ENCODE measurements at regions not wholly inside any gene's neighbourhood (a gene's known extent, or its start where the extent isn't known, plus 50 kb on each side); places are given as distances from the start of the nearest gene placed in this dataset.

DNA sequence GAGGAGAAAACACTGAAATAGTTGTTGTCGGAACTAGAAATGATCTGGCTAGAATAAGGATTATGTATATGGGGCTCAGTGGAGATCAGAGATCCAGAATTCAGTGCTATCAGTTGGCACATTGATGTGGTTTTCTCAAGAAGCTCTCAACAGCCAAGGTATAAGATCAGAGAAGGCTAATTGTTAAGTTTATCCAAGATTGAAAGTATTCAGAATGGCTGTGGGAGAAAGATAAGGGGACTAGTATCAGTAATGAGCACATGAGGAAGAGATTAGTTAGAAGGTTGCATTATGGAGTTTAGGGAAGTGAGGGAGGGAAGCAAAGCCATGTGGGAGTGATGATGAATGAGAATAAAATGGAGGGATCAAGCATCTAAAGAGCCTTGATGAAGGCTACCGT, 128.1 kb upstream of the MIS18BP1 start:
- no peak overlapping the region for H3K4me2 ChIP-seq (ENCODE audit: low read length)
- TF ChIP-seq, protein P1, sequence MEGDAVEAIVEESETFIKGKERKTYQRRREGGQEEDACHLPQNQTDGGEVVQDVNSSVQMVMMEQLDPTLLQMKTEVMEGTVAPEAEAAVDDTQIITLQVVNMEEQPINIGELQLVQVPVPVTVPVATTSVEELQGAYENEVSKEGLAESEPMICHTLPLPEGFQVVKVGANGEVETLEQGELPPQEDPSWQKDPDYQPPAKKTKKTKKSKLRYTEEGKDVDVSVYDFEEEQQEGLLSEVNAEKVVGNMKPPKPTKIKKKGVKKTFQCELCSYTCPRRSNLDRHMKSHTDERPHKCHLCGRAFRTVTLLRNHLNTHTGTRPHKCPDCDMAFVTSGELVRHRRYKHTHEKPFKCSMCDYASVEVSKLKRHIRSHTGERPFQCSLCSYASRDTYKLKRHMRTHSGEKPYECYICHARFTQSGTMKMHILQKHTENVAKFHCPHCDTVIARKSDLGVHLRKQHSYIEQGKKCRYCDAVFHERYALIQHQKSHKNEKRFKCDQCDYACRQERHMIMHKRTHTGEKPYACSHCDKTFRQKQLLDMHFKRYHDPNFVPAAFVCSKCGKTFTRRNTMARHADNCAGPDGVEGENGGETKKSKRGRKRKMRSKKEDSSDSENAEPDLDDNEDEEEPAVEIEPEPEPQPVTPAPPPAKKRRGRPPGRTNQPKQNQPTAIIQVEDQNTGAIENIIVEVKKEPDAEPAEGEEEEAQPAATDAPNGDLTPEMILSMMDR (IDR thresholded peaks at IDR 0.05), result no peak
- no peak overlapping the region for H3K4me3 ChIP-seq (ENCODE audit: low read depth, low read length)
- H3K9me3 ChIP-seq (ENCODE audit: control insufficient read depth, low read length), result no peaks in the 10 kb centered on the region
- no peak overlapping the region for H3K27ac ChIP-seq
- H3K27me3 ChIP-seq (ENCODE audit: control insufficient read depth, insufficient read depth, low read length), result no peaks in the 10 kb centered on the region
- H3K4me1 ChIP-seq, result no peaks in the 10 kb centered on the region
- H3K9ac ChIP-seq, result no peak overlapping the region
- H3K36me3 ChIP-seq (ENCODE audit: control insufficient read depth, insufficient read depth, low read length), result no peaks in the 10 kb centered on the region
- H3K79me2 ChIP-seq, result no peaks in the 10 kb centered on the region
- no peak overlapping the region for H2AFZ ChIP-seq

DNA sequence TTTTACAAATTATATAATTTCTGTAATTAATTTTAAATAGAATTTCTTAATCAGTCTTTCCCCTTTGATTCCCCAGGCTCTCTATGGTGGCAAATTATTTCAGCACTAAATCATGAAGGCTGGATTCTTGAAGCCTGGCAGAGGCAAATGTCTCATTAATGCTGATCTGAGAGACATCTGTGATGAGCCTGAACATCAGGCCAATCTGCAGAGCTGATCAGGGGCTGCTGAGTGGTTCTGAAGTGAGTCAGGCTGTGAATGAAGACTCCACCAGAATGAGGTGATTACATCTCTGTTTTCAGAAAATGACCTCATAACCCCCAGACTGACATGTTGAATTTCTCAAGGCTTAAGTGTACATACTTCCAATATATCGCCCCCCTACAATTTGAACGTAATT, 124.2 kb upstream of the MIS18BP1 start:
- TF ChIP-seq, protein P1 (IDR thresholded peaks at IDR 0.05), result no peak
- no peak overlapping the region for H3K27ac ChIP-seq
- H3K79me2 ChIP-seq, result no peaks in the 10 kb centered on the region
- H3K9ac ChIP-seq, result no peak overlapping the region
- no peak overlapping the region for H2AFZ ChIP-seq
- no peak overlapping the region for H3K4me3 ChIP-seq (ENCODE audit: low read depth, low read length)
- no peaks in the 10 kb centered on the region for H3K36me3 ChIP-seq (ENCODE audit: control insufficient read depth, insufficient read depth, low read length)
- no peaks in the 10 kb centered on the region for H3K9me3 ChIP-seq (ENCODE audit: control insufficient read depth, low read length)
- H3K4me2 ChIP-seq (ENCODE audit: low read length), result no peak overlapping the region
- H3K27me3 ChIP-seq (ENCODE audit: control insufficient read depth, insufficient read depth, low read length), result no peaks in the 10 kb centered on the region
- H3K4me1 ChIP-seq, result no peaks in the 10 kb centered on the region

- no peak overlapping the region for H3K4me2 ChIP-seq (ENCODE audit: low read length)
- no peaks in the 10 kb centered on the region for H3K79me2 ChIP-seq
- no peaks in the 10 kb centered on the region for H3K4me1 ChIP-seq
- TF ChIP-seq, protein P1 (IDR thresholded peaks at IDR 0.05), result no peak
- no peak overlapping the region for H3K4me3 ChIP-seq (ENCODE audit: low read depth, low read length)
- H3K27me3 ChIP-seq (ENCODE audit: control insufficient read depth, insufficient read depth, low read length), result no peaks in the 10 kb centered on the region
- no peaks in the 10 kb centered on the region for H3K36me3 ChIP-seq (ENCODE audit: control insufficient read depth, insufficient read depth, low read length)
- H3K9me3 ChIP-seq (ENCODE audit: control insufficient read depth, low read length), result no peaks in the 10 kb centered on the region
- H3K9ac ChIP-seq, result no peak overlapping the region
- no peak overlapping the region for H2AFZ ChIP-seq
- H3K27ac ChIP-seq, result no peak overlapping the region
Measured at GRCh38 chr14:45373877-45374276, 120.9 kb upstream of the MIS18BP1 start.

DNA sequence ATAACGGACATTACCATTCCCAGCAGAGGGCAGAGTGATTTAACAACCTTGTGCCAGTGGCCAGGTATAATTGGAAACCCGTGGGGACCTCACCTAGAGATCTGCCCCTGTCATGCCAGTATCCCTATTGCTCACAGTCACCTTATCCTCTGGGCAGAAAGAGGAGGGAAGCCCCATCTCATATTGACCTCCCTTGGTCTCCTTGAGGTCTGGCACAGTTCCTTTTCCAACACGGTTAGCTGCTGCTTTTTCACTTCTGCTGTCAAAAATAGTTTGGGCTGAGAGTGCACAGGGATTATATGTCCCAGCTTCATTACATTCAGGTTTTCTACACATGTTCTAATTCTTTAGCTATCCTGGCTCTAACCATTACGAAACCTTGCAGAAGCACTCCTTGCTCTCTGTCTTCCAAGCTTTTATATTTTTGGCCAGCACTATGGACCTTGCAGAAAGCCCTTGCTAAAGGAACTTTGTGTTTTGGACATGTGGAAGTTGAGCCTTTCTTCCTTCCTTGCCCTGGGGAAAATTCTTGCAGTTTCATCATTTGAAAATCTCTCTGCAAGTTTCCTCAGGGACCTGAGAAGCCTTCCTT, 111.7 kb upstream of the MIS18BP1 start:
- Histone ChIP-seq H2AFZ (no peak overlapping the region), H3K79me2 (no peaks in the 10 kb centered on the region), H3K27me3 (ENCODE audit: control insufficient read depth, insufficient read depth, low read length) (no peaks in the 10 kb centered on the region), H3K4me2 (ENCODE audit: low read length) (no peak overlapping the region), H3K9ac (no peak overlapping the region), H3K9me3 (ENCODE audit: control insufficient read depth, low read length) (no peaks in the 10 kb centered on the region), H3K4me1 (no peaks in the 10 kb centered on the region), H3K4me3 (ENCODE audit: low read depth, low read length) (no peak overlapping the region), H3K36me3 (ENCODE audit: control insufficient read depth, insufficient read depth, low read length) (no peaks in the 10 kb centered on the region), H3K27ac (no peak overlapping the region)
- TF ChIP-seq, protein P1 (IDR thresholded peaks at IDR 0.05), result no peak

DNA sequence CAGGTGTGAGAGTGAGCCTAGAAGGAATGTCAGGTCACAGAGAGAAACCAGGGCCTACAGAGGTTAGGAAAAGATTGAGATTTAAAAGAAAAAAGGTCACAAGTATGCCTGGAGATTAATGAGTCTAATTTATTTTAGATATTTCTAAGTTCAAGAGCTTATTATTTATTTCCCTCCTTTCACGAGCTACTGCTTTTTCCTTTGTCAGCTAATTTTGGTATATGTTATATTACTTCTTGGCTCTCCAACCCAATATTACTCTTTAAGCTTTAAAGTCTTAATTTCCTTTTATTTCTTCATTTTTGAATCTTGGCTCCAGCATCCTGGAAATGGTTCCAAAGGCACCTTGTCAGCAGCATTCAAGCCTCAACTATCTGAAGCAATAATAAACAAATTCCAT, 109.5 kb upstream of the MIS18BP1 start:
- Histone ChIP-seq H3K9ac (no peak overlapping the region), H3K36me3 (ENCODE audit: control insufficient read depth, insufficient read depth, low read length) (no peaks in the 10 kb centered on the region)

More for the DNA sequence above, 109.5 kb upstream of the MIS18BP1 start:
- no peaks in the 10 kb centered on the region for H3K27me3 ChIP-seq (ENCODE audit: control insufficient read depth, insufficient read depth, low read length)
- H3K9me3 ChIP-seq (ENCODE audit: control insufficient read depth, low read length), result no peaks in the 10 kb centered on the region
- TF ChIP-seq, protein P1 (IDR thresholded peaks at IDR 0.05), result no peak
- no peak overlapping the region for H3K27ac ChIP-seq
- no peaks in the 10 kb centered on the region for H3K79me2 ChIP-seq
- no peak overlapping the region for H3K4me2 ChIP-seq (ENCODE audit: low read length)
- H2AFZ ChIP-seq, result no peak overlapping the region
- no peak overlapping the region for H3K4me3 ChIP-seq (ENCODE audit: low read depth, low read length)
- H3K4me1 ChIP-seq, result no peaks in the 10 kb centered on the region
